ENCODE measurements at regions not wholly inside any gene's neighbourhood (a gene's known extent, or its start where the extent isn't known, plus 50 kb on each side); places are given as distances from the start of the nearest gene placed in this dataset.

DNA sequence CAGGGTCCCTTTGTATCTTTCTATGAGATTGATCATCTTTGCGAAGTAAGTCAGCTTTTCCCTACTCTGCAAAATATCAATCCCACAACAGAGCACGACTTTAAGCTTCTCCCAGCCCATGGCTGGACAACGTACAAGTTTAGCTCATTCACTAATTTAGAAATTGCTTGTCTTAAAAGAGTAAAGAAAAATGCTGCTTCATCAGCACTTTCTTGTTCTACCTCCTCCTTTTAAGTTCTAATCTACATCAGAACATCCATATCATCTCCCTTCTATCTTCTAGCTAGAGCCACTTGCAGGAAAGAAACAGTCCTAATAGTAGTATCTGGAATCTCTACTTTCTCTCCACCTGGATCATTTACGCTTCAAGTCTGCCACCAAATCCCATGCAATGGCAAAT is 441.2 kb upstream of the ESRRG start:
- Histone ChIP-seq H3K27ac (ENCODE audit: control insufficient read depth, insufficient read depth) (no peak overlapping the region), H3K4me3 (no peak overlapping the region), H3K4me2 (ENCODE audit: control insufficient read depth, insufficient read depth) (no peak overlapping the region), H4K20me1 (ENCODE audit: control insufficient read depth, insufficient read depth) (no peaks in the 10 kb centered on the region), H3K27me3 (replicated peaks in 1 of 2; ENCODE audit: control insufficient read depth in 2 of 2, insufficient read depth in 2 of 2, low read length in 1 of 2) (no peaks in the 10 kb centered on the region), H3K9me3 (replicated peaks; ENCODE audit: control insufficient read depth, insufficient read depth, low read length) (no peaks in the 10 kb centered on the region), H3K79me2 (ENCODE audit: control insufficient read depth, insufficient read depth, low read length) (no peaks in the 10 kb centered on the region), H3K4me1 (ENCODE audit: control insufficient read depth, insufficient read depth, low read length) (no peaks in the 10 kb centered on the region), H3K9ac (ENCODE audit: control insufficient read depth, insufficient read depth, low read length) (no peak overlapping the region), H2AFZ (ENCODE audit: control insufficient read depth, low read depth, low read length) (no peak overlapping the region), H3K36me3 (ENCODE audit: control insufficient read depth in 2 of 2, insufficient read depth in 2 of 2, low read length in 1 of 2) (no peaks in the 10 kb centered on the region)
- ATAC-seq (no peak), DNase-seq (ENCODE audit: low read depth, low spot score) (no peak), FAIRE-seq (no peak)
- ChIA-PET CTCF (interaction anchor here (1.2 kb wide), 1 partner anchor 10 kb away, joined by 3 read pairs; no protein-coding TSS in a partner anchor), SMC1A (ENCODE audit: uncharacterized antibody, unreplicated experiment) (interaction anchor here (1.1 kb wide), 1 partner anchor 47 kb away, joined by 3 read pairs; no protein-coding TSS in a partner anchor), POLR2A (no interaction called here), RAD21 (ENCODE audit: unreplicated experiment) (no interaction called here)
- intact Hi-C loops (cut with micrococcal nuclease; ENCODE audit: unreplicated experiment) (no loop called here), in situ Hi-C loops (cut with MboI) (no loop called here)
- no peak for TF ChIP-seq NBN (IDR thresholded peaks at IDR 0.05)
- 15% methylated on average over 4 of the region's 4 CpGs for WGBS (ENCODE audit: insufficient coverage, insufficient replicate concordance, low lambda C conversion rate, missing lambda C conversion rate)
- no TSS peak for BruUV-seq (replicated peaks)

DNA sequence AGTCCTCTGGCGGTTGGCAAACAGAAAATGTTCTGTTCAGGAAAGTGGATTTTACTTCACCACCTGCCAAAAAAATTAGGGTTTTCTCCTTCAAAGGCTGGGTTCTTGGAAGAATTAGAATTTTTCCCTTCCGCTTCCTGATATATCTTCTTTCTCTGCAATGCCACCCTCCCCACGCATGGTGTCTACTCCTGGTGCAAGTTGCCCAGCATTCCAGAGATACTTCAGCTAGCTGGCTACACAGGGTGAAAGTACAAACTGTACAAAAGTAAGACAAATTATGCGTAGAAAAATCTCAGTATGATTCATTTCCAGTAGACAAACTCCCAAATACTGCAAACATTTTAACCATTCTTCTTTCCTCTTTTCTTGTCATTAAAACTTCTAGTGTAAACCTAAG is 430.1 kb upstream of the ESRRG start:
- TF ChIP-seq LARP7 (IDR thresholded peaks at IDR 0.05) (no peak), MXI1 (IDR thresholded peaks at IDR 0.05; ENCODE audit: low read depth, low read length) (no peak), SMARCA5 (IDR thresholded peaks at IDR 0.05) (no peak), CREM (IDR thresholded peaks at IDR 0.05; ENCODE audit: low read depth) (no peak), SREBF1 (IDR thresholded peaks at IDR 0.05; ENCODE audit: low read length) (no peak), IRF4 (IDR thresholded peaks at IDR 0.05; ENCODE audit: low read depth, low read length) (no peak), WRNIP1 (IDR thresholded peaks at IDR 0.05; ENCODE audit: borderline replicate concordance, low read depth, low read length) (no peak), ASH2L (IDR thresholded peaks at IDR 0.05; ENCODE audit: borderline replicate concordance, low read depth) (no peak), SUPT20H (IDR thresholded peaks at IDR 0.05; ENCODE audit: borderline replicate concordance, control insufficient read depth, low read depth, low read length) (no peak), MYC (IDR thresholded peaks at IDR 0.05; ENCODE audit: insufficient read depth, insufficient read length, insufficient replicate concordance, low read length, severe bottlenecking) (no peak), RAD21 (IDR thresholded peaks at IDR 0.05; ENCODE audit: insufficient read depth, low read depth, low read length) (no peak), KAT2A (conservative IDR thresholded peaks at IDR 0.05; ENCODE audit: control insufficient read depth, low read depth, low read length) (no peak)
- TF ChIP-seq, protein P1, sequence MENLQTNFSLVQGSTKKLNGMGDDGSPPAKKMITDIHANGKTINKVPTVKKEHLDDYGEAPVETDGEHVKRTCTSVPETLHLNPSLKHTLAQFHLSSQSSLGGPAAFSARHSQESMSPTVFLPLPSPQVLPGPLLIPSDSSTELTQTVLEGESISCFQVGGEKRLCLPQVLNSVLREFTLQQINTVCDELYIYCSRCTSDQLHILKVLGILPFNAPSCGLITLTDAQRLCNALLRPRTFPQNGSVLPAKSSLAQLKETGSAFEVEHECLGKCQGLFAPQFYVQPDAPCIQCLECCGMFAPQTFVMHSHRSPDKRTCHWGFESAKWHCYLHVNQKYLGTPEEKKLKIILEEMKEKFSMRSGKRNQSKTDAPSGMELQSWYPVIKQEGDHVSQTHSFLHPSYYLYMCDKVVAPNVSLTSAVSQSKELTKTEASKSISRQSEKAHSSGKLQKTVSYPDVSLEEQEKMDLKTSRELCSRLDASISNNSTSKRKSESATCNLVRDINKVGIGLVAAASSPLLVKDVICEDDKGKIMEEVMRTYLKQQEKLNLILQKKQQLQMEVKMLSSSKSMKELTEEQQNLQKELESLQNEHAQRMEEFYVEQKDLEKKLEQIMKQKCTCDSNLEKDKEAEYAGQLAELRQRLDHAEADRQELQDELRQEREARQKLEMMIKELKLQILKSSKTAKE (IDR thresholded peaks at IDR 0.05; ENCODE audit: low read depth, poor library complexity, severe bottlenecking) = no peak
- no peaks in the 10 kb centered on the region for H4K20me1 ChIP-seq (ENCODE audit: control insufficient read depth, insufficient read depth)
- no peak overlapping the region for H3K4me3 ChIP-seq
- H3K27ac ChIP-seq (ENCODE audit: control insufficient read depth, insufficient read depth) = no peak overlapping the region
- no peak overlapping the region for H3K9ac ChIP-seq (ENCODE audit: control insufficient read depth, insufficient read depth, low read length)
- no peaks in the 10 kb centered on the region for H3K9me3 ChIP-seq (replicated peaks; ENCODE audit: control insufficient read depth, insufficient read depth, low read length)
- DNase-seq (ENCODE audit: low read depth, low spot score) = no peak
- CTCF ChIA-PET = no interaction called here
- RAD21 ChIA-PET (ENCODE audit: unreplicated experiment) = no interaction called here
- intact Hi-C loops (cut with micrococcal nuclease; ENCODE audit: unreplicated experiment) = no loop called here
- no peaks in the 10 kb centered on the region for H3K36me3 ChIP-seq (ENCODE audit: control insufficient read depth in 2 of 2, insufficient read depth in 2 of 2, low read length in 1 of 2)
- no peaks in the 10 kb centered on the region for H3K4me1 ChIP-seq (ENCODE audit: control insufficient read depth, insufficient read depth, low read length)
- WGBS (ENCODE audit: insufficient coverage, insufficient replicate concordance, low lambda C conversion rate, missing lambda C conversion rate) = 44% methylated on average over 4 of the region's 4 CpGs
- H3K27me3 ChIP-seq (replicated peaks in 1 of 2; ENCODE audit: control insufficient read depth in 2 of 2, insufficient read depth in 2 of 2, low read length in 1 of 2) = no peaks in the 10 kb centered on the region
- no peaks in the 10 kb centered on the region for H3K79me2 ChIP-seq (ENCODE audit: control insufficient read depth, insufficient read depth, low read length)
- in situ Hi-C loops (cut with MboI) = no loop called here
- no peak for FAIRE-seq
- no peak overlapping the region for H2AFZ ChIP-seq (ENCODE audit: control insufficient read depth, low read depth, low read length)
- H3K4me2 ChIP-seq (ENCODE audit: control insufficient read depth, insufficient read depth) = no peak overlapping the region
- POLR2A ChIA-PET = no interaction called here
- no TSS peak for BruUV-seq (replicated peaks)
- SMC1A ChIA-PET (ENCODE audit: uncharacterized antibody, unreplicated experiment) = no interaction called here
- ATAC-seq = no peak

Data from GM12878 (cell line).